GM23338 (cell line): ENCODE measurements at regions not wholly inside any gene's neighbourhood (a gene's known extent, or its start where the extent isn't known, plus 50 kb on each side); places are given as distances from the start of the nearest gene placed in this dataset.

Experiments
- ATAC-seq: fragments of 200-7000 bp; cut with Tn5 transposase; 3 replicates; pipeline ENCODE4 v1.9.1; 2020
- DNase-seq: peaks from one replicate; pipeline ENCODE4 v3.0.0-alpha.2; 2015; ENCODE audit warnings: low spot score
- H2AFZ ChIP-seq: fragments of 200-600 bp; sonication (generic); 2 replicates; pipeline ENCODE4 v1.8.0; 2016; ENCODE audit warnings: antibody characterized with exemption, mild to moderate bottlenecking, moderate library complexity
- H3F3A ChIP-seq: fragments of 200-600 bp; sonication (generic); replicated peaks from 2 replicates; pipeline ENCODE4 v1.8.0; 2017; ENCODE audit warnings: antibody characterized with exemption, mixed run types, low read depth
- H3K27ac ChIP-seq: fragments of 200-600 bp; sonication (generic); 2 replicates; pipeline ENCODE4 v1.6.1; 2016; ENCODE audit warnings: low read depth
- H3K27me3 ChIP-seq: fragments of 200-600 bp; sonication (generic); 2 replicates; pipeline ENCODE4 v1.8.0; 2016; ENCODE audit warnings: mild to moderate bottlenecking, mixed run types, moderate library complexity; ENCODE audit not compliant: insufficient read depth
- H3K36me3 ChIP-seq: fragments of 200-600 bp; sonication (generic); 2 replicates; pipeline ENCODE4 v1.8.0; 2016; ENCODE audit warnings: mild to moderate bottlenecking; ENCODE audit not compliant: insufficient read depth
- H3K4me1 ChIP-seq: fragments of 200-600 bp; sonication (generic); 2 replicates; pipeline ENCODE4 v1.8.0; 2016; ENCODE audit warnings: mild to moderate bottlenecking, moderate library complexity; ENCODE audit not compliant: insufficient read depth
- H3K4me2 ChIP-seq: fragments of 200-600 bp; sonication (generic); 2 replicates; pipeline ENCODE4 v1.7.1; 2017; ENCODE audit warnings: mixed run types
- H3K4me3 ChIP-seq: fragments of 200-600 bp; sonication (generic); 2 replicates; pipeline ENCODE4 v1.6.1; 2016; ENCODE audit warnings: mixed run types
- H3K79me2 ChIP-seq: fragments of 200-600 bp; sonication (generic); replicated peaks from 2 replicates; pipeline ENCODE4 v1.8.0; 2017; ENCODE audit warnings: mild to moderate bottlenecking; ENCODE audit not compliant: insufficient read depth
- H3K9me2 ChIP-seq: fragments of 200-600 bp; sonication (generic); 2 replicates; pipeline ENCODE4 v1.8.0; 2017; ENCODE audit not compliant: insufficient read depth
- H4K20me1 ChIP-seq: fragments of 200-600 bp; sonication (generic); replicated peaks from 2 replicates; pipeline ENCODE4 v1.8.0; 2017; ENCODE audit warnings: mild to moderate bottlenecking; ENCODE audit not compliant: insufficient read depth
- H3K27ac Mint-ChIP-seq: 2 replicates; pipeline ENCODE4 v1.8.0; 2020; ENCODE audit warnings: inconsistent platforms, mild to moderate bottlenecking, moderate library complexity, mixed read lengths
- H3K27me3 Mint-ChIP-seq: 3 replicates; pipeline ENCODE4 v1.8.0; 2022; ENCODE audit warnings: low read depth, mild to moderate bottlenecking, moderate library complexity, mixed read lengths, inconsistent platforms; ENCODE audit not compliant: insufficient read depth, poor library complexity
- H3K36me3 Mint-ChIP-seq: 3 replicates; pipeline ENCODE4 v1.8.0; 2021; ENCODE audit warnings: low read depth, mild to moderate bottlenecking, inconsistent platforms, moderate library complexity, mixed read lengths
- H3K4me1 Mint-ChIP-seq: 3 replicates; pipeline ENCODE4 v1.8.0; 2020; ENCODE audit warnings: mild to moderate bottlenecking, inconsistent platforms, mixed read lengths
- H3K4me3 Mint-ChIP-seq: 3 replicates; pipeline ENCODE4 v1.8.0; 2021; ENCODE audit warnings: moderate library complexity, mild to moderate bottlenecking, inconsistent platforms, mixed read lengths
- H3K9me3 Mint-ChIP-seq: 3 replicates; pipeline ENCODE4 v1.8.0; 2020; ENCODE audit warnings: moderate library complexity, mild to moderate bottlenecking, inconsistent platforms, mixed read lengths
- CREB1 ChIP-seq: fragments of 250-450 bp; sonication (Bioruptor Pico); IDR thresholded peaks from 2 replicates; pipeline ENCODE4 v1.5.0; 2020; ENCODE audit warnings: low read depth, mild to moderate bottlenecking, moderate library complexity
- JUNB ChIP-seq: IDR thresholded peaks from one replicate; pipeline ENCODE4 v1.6.1; 2016; ENCODE audit warnings: antibody characterized with exemption; ENCODE audit not compliant: unreplicated experiment
- POLR2AphosphoS5 ChIP-seq: IDR thresholded peaks from 2 replicates; pipeline ENCODE4 v1.6.1; 2016; ENCODE audit warnings: antibody characterized with exemption, low read depth
- ZNF114 ChIP-seq: fragments of 250-450 bp; sonication (Bioruptor Pico); IDR thresholded peaks from 2 replicates; pipeline ENCODE4 v1.5.0; 2020; ENCODE audit warnings: mild to moderate bottlenecking, moderate library complexity
- TF ChIP-seq, protein P1 (sequence below): fragments of 250-450 bp; sonication (Bioruptor Pico); IDR thresholded peaks from 2 replicates; pipeline ENCODE4 v1.5.0; 2020; ENCODE audit warnings: mild to moderate bottlenecking, moderate library complexity
- TF ChIP-seq, protein P2 (sequence below): IDR thresholded peaks from 2 replicates; pipeline ENCODE4 v1.6.1; 2016; ENCODE audit warnings: antibody characterized with exemption
- TF ChIP-seq, protein P3 (sequence below): IDR thresholded peaks from one replicate; pipeline ENCODE4 v1.6.1; 2018; ENCODE audit warnings: antibody characterized with exemption; ENCODE audit not compliant: unreplicated experiment

DNA sequence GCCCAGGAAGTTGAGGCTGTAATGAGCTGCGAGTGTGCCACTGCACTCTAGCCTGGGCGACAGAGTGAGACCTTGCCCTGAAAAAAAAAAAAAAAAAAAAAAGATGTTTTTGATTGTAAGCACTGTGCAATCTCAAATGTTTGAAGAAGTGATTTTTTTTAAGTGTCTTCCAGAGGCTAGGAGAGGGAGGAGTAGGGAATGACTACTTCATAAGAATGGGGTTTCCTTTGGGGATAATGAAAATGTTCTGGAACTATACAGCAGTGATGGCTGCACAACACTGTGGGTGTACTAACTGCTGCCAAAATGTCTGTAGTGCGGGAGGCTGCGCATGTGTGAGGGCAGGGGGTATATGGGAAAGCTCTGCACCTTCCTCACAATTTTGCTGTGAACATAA, 83.7 kb downstream of the MCFD2 start (continued):
- TF ChIP-seq, protein P1, sequence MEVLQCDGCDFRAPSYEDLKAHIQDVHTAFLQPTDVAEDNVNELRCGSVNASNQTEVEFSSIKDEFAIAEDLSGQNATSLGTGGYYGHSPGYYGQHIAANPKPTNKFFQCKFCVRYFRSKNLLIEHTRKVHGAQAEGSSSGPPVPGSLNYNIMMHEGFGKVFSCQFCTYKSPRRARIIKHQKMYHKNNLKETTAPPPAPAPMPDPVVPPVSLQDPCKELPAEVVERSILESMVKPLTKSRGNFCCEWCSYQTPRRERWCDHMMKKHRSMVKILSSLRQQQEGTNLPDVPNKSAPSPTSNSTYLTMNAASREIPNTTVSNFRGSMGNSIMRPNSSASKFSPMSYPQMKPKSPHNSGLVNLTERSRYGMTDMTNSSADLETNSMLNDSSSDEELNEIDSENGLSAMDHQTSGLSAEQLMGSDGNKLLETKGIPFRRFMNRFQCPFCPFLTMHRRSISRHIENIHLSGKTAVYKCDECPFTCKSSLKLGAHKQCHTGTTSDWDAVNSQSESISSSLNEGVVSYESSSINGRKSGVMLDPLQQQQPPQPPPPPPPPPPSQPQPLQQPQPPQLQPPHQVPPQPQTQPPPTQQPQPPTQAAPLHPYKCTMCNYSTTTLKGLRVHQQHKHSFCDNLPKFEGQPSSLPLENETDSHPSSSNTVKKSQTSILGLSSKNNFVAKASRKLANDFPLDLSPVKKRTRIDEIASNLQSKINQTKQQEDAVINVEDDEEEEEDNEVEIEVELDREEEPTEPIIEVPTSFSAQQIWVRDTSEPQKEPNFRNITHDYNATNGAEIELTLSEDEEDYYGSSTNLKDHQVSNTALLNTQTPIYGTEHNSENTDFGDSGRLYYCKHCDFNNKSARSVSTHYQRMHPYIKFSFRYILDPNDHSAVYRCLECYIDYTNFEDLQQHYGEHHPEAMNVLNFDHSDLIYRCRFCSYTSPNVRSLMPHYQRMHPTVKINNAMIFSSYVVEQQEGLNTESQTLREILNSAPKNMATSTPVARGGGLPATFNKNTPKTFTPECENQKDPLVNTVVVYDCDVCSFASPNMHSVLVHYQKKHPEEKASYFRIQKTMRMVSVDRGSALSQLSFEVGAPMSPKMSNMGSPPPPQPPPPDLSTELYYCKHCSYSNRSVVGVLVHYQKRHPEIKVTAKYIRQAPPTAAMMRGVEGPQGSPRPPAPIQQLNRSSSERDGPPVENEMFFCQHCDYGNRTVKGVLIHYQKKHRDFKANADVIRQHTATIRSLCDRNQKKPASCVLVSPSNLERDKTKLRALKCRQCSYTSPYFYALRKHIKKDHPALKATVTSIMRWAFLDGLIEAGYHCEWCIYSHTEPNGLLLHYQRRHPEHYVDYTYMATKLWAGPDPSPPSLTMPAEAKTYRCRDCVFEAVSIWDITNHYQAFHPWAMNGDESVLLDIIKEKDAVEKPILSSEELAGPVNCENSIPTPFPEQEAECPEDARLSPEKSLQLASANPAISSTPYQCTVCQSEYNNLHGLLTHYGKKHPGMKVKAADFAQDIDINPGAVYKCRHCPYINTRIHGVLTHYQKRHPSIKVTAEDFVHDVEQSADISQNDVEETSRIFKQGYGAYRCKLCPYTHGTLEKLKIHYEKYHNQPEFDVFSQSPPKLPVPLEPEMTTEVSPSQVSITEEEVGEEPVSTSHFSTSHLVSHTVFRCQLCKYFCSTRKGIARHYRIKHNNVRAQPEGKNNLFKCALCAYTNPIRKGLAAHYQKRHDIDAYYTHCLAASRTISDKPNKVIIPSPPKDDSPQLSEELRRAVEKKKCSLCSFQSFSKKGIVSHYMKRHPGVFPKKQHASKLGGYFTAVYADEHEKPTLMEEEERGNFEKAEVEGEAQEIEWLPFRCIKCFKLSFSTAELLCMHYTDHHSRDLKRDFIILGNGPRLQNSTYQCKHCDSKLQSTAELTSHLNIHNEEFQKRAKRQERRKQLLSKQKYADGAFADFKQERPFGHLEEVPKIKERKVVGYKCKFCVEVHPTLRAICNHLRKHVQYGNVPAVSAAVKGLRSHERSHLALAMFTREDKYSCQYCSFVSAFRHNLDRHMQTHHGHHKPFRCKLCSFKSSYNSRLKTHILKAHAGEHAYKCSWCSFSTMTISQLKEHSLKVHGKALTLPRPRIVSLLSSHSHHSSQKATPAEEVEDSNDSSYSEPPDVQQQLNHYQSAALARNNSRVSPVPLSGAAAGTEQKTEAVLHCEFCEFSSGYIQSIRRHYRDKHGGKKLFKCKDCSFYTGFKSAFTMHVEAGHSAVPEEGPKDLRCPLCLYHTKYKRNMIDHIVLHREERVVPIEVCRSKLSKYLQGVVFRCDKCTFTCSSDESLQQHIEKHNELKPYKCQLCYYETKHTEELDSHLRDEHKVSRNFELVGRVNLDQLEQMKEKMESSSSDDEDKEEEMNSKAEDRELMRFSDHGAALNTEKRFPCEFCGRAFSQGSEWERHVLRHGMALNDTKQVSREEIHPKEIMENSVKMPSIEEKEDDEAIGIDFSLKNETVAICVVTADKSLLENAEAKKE (CRISPR knock-in tag), result no peak
- TF ChIP-seq POLR2AphosphoS5, result no peak

DNA sequence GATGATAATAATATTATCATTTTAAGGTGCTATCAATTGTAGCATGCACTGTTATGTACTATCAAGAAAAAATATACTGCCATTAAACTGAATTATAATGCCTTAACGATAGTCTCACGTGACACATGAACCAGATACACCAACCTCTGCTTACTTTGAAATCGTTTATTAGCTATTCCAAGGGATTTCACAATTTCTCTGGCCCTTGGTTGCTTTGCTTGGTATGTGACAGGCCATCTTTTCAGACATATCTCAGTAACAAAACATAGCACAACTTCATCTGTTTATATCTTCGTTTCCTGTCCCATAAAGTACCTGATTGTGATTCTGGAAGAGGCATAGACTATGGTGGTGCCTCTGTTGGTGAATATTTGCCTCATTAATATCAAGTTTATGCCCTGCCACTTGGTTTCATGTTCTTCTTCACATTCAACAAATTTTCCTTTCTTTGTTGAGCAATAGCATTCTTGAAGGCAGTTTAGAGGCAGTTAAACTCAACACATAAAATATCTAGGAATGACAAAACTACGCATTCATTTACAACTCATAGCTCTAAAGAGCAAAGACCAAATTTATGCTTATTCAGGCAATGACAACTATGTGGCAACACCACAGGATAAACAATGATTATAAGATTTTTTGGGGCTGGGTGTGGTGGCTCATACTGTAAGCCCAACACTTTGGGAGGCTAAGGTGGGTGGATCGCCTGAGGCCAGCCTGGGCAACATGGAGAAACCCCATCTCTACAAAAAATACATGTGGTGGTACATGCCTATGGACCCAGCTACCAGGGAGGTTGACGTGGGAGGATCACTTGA, 84.3 kb downstream of the MCFD2 start:
- H3K4me3 Mint-ChIP-seq, result no peak overlapping the region
- no peak overlapping the region for H3K27ac ChIP-seq
- no peaks in the 10 kb centered on the region; the same call in 2 of the 3 replicates for H3K4me1 Mint-ChIP-seq
- H3K4me1 ChIP-seq, result no peaks in the 10 kb centered on the region
- no peak overlapping the region for H3K4me2 ChIP-seq
- no peaks in the 10 kb centered on the region for H3K36me3 Mint-ChIP-seq
- H3K36me3 ChIP-seq, result no peaks in the 10 kb centered on the region
- H3K9me3 Mint-ChIP-seq, result peaks cover 5% of the 10 kb centered on the region; the same call in 1 of the 3 replicates
- H2AFZ ChIP-seq, result no peak overlapping the region
- H3K27me3 ChIP-seq, result no peaks in the 10 kb centered on the region
- H3K9me2 ChIP-seq, result 0 out of 2 replicates have a peak, but pooled peaks cover 5% of the 10 kb centered on the region
- H3F3A ChIP-seq, result no peaks in the 10 kb centered on the region
- H3K4me3 ChIP-seq, result no peak overlapping the region
- ATAC-seq (no peak), DNase-seq (no peak)
- no peak overlapping the region for H3K27ac Mint-ChIP-seq
- peaks cover 2% of the 10 kb centered on the region for H3K27me3 Mint-ChIP-seq
- H3K79me2 ChIP-seq, result no peaks in the 10 kb centered on the region
- H4K20me1 ChIP-seq, result no peaks in the 10 kb centered on the region
- no peak for TF ChIP-seq ZNF114 (CRISPR knock-in tag)
- TF ChIP-seq JUNB, result no peak
- TF ChIP-seq, protein P2, sequence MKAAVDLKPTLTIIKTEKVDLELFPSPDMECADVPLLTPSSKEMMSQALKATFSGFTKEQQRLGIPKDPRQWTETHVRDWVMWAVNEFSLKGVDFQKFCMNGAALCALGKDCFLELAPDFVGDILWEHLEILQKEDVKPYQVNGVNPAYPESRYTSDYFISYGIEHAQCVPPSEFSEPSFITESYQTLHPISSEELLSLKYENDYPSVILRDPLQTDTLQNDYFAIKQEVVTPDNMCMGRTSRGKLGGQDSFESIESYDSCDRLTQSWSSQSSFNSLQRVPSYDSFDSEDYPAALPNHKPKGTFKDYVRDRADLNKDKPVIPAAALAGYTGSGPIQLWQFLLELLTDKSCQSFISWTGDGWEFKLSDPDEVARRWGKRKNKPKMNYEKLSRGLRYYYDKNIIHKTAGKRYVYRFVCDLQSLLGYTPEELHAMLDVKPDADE, result no peak
- TF ChIP-seq, protein P3, sequence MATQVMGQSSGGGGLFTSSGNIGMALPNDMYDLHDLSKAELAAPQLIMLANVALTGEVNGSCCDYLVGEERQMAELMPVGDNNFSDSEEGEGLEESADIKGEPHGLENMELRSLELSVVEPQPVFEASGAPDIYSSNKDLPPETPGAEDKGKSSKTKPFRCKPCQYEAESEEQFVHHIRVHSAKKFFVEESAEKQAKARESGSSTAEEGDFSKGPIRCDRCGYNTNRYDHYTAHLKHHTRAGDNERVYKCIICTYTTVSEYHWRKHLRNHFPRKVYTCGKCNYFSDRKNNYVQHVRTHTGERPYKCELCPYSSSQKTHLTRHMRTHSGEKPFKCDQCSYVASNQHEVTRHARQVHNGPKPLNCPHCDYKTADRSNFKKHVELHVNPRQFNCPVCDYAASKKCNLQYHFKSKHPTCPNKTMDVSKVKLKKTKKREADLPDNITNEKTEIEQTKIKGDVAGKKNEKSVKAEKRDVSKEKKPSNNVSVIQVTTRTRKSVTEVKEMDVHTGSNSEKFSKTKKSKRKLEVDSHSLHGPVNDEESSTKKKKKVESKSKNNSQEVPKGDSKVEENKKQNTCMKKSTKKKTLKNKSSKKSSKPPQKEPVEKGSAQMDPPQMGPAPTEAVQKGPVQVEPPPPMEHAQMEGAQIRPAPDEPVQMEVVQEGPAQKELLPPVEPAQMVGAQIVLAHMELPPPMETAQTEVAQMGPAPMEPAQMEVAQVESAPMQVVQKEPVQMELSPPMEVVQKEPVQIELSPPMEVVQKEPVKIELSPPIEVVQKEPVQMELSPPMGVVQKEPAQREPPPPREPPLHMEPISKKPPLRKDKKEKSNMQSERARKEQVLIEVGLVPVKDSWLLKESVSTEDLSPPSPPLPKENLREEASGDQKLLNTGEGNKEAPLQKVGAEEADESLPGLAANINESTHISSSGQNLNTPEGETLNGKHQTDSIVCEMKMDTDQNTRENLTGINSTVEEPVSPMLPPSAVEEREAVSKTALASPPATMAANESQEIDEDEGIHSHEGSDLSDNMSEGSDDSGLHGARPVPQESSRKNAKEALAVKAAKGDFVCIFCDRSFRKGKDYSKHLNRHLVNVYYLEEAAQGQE, result no peak
- no peak for TF ChIP-seq CREB1 (CRISPR knock-in tag)
